ENCODE measurements at regions not wholly inside any gene's neighbourhood (a gene's known extent, or its start where the extent isn't known, plus 50 kb on each side); places are given as distances from the start of the nearest gene placed in this dataset.
"Not testable (repeated sequence)": the region's sequence is repeated elsewhere in the genome, so short reads cannot be mapped to it uniquely, and the experiment has no call there.

- DNase-seq, result no peak
Observed at GRCh38 chr2:236376566-236377244, 112.5 kb upstream of the ASB18 start.

- no peak for DNase-seq
Observed at GRCh38 chr2:236380051-236380612, 115.9 kb upstream of the ASB18 start.

- DNase-seq, result not testable (repeated sequence)
Observed at GRCh38 chr2:236381253-236381652, 117.0 kb upstream of the ASB18 start.

DNA sequence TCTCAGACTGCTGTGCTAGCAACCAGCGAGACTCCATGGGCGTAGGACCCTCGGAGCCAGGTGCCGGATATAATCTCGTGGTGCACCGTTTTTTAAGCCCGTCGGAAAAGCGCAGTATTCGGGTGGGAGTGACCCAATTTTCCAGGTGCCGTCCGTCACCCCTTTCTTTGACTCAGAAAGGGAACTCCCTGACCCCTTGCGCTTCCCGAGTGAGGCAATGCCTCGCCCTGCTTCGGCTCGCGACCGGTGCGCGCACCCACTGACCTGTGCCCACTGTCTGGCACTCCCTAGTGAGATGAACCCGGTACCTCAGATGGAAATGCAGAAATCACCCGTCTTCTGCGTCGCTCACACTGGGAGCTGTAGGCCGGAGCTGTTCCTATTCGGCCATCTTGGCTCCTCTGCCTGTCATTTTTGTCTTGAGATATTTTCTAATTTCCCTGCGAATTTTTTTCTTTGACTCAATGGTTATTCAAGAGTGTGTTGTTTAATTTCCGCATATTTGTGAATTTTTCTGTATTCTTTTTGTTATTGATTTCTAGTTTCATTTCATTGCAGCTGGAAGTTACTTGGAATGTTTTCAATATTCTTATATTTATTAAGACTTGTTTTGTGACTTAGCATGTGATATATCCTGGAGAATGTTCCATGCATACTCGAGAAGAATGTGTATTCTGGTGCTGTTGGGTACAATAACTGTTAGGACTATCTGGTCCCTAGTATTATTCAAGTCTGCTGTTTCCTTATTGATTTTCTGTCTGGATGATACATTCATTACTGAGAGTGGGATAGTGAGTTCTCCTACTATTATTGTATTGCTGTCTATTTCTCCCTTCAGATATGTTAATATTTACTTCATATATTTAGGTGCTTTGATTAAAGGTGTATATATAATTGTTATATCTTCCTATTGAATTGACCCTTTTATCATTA is 125.3 kb upstream of the ASB18 start:
- DNase-seq, result not testable (repeated sequence)

DNA sequence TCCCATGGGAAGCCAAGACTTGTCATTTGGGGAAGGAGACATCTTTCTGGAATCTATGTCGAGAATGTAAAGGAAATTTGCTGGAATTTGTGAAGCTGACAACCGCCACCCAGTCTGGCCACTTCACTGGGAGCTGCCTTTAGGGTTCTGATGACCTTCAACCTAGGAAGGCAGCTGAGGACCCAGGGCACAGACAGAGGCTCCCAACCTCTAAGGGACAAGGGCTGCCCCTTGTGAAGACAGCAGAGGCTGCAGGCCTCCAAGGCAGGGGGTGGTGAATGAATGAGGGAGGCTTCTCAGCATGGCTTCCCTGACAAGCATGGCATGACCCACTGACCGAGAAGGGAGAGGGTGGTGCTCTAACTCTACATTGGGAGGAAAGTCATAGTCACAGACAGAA is 128.9 kb upstream of the ASB18 start:
- no peak for DNase-seq

DNA sequence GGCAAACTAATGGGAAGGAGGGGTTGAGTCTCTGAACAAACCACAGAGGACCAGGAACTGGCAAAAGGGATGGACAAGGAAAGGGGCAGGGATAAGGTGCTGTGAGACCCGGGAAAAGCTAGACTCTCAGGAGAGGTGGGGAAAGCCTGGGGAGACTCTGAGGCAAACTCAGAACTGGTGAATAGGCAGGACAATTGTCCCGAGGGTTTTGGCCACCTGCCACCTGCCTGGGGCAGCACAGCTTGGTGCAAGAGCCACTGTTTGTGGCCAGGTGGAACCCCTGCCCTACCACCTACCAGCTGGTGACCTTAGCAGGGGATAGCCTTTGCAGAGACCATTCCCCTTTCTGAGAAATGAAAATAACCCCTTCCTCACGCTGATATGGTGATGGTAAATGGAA is 129.4 kb upstream of the ASB18 start:
- no peak for DNase-seq

DNA sequence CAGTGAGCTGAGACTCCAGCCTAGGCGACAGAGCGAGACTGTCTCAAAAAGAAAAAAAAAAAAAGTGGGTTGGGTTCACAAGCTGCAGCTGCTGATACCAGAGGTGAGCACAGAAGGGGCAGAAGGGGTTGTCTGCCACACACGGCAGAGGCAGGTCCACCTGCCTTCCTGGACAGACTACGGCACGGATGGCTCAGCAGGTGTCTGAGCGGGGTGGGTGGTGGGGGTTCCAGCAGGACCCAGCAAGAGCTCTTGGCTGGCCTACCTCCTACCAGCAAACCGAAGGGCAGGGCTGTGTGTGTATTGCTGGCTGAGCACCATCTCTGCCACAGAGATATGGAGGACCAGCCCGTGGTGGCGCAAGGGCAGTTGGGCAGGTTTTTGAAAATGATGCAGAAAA is 130.4 kb upstream of the ASB18 start:
- no peak for DNase-seq

GRCh38 chr2:236395067-236395466 is 130.9 kb upstream of the ASB18 start:
- no peak for DNase-seq

DNA sequence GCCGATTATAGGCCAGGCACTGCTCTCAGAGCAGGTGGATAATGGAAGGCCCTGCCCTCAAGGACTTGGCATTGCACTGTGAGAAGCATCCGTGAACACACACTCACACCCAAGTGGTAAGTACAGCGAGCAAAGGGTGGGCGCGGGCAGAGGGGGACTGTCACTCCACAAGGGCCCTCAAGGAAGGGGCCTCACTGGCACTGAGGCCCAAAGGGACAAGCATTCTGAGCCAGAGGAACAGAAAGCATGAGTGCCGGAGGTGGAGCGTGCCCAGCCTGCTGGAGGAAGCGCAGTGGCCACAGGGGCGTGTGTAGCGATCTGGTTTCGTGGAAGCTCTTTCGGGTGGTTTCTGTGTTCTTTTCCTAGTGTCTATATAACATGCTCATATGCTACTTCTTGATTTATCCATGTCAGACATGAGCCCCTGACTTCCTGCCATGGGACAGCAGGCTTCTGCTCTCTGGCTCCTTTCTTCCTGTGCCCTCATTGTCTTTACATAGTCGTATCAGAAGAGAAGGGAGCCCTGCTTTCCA is 132.7 kb upstream of the ASB18 start:
- DNase-seq, result no peak

GRCh38 chr2:236397681-236398080 is 133.5 kb upstream of the ASB18 start:
- no peak for DNase-seq

DNA sequence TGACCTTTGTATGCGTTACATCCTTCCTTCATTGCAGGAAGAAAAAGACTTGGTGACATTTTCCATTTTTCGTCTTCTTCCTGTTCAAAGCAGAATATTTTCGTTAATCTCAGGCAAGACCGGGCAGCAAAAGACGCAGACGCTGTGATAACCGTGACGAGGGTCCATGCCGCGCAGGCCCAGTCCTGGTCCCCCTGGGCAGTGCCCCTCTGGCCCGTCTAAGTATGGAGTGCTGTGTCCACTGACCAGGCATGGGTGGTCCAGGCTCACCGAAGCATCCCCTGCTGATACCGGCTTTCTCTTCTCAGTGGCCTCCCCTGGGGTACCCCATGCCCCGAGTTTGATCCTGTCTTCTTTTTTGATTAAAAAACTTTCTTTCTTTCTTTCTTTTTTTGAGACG is 135.2 kb upstream of the ASB18 start:
- no peak for DNase-seq

GRCh38 chr2:236400046-236400574 is 135.9 kb upstream of the ASB18 start:
- DNase-seq, result no peak

DNA sequence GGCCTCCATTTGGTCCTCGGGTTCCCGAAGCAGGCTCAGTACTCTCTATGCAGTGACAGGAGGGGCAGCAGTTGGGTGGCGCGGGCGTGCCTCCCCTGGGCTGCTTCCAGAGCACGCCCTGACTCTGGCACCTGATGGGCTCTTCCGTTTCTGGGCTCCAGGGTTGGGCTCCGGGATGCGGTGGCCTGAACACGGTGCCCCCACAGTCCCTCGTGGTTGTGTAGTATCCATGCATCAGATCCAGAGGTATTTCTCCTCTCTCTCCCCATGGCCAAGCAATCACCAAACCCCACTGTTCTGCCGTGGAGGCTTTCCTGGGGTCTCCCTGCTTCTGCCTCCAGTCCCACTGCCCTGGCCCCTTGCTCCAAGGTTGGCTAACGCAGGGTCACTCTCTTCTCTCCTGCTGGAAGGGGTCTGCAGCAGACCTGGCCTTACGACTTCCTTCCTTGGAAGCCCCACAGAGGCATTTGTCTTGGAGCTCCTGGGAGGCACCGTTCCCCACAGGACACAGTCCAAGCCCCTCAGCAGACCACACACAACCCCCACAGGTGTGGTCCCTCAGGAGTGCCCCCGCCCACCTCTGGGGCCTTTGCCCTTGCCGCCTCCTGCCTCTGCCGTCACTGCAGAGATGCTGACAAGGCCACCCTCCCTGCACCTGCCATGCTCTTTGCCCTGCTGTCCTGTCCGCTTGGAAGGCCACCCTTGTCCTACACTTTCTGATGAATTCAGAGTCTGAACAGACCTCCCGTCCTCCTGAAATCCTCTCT is 136.6 kb upstream of the ASB18 start:
- no peak for DNase-seq

- no peak for DNase-seq
Observed at GRCh38 chr2:236402033-236402790, 138.0 kb upstream of the ASB18 start.

- no peak for DNase-seq
Observed at GRCh38 chr2:236403125-236403524, 138.9 kb upstream of the ASB18 start.

DNA sequence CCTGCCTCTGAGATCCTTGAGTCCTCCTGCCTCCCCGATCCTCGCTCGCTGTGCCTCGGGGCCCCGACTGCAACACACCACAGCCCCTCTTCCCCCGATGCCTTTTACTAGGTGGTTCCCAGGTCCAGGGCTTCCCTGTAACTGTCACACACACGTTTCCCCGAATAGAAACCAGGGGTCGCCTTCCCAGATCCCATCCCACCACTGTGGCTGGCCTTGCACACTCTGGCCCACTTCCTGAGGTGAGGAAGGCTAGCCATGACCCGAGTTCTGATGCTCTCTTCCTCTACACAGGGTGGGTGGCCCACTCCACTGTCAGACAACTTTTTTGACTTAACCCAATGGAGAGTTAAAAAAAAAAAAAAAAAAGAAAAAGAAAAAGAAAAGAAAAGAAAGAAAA is 139.6 kb upstream of the ASB18 start:
- no peak for DNase-seq

DNA sequence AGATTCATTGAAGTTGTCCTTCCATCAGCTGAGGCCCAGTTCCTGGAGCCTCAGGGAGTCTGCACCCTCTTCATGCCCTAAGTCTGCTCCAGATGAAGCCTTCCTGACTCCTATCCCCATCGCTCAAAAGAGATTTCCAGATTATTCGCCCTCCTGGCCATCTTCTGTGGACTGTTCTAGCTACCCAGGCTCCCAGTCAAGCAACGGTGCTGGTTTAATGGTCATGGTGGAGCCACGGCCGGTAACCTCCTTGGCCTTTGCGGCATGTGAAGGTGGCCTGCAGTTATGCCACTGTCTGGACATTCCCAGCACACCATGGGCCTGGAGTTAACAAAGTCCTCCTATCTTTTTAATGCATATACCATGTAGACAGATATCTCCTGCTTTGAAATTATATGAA is 140.1 kb upstream of the ASB18 start:
- no peak for DNase-seq

GRCh38 chr2:236405357-236405756 is 141.2 kb upstream of the ASB18 start:
- no peak for DNase-seq

DNA sequence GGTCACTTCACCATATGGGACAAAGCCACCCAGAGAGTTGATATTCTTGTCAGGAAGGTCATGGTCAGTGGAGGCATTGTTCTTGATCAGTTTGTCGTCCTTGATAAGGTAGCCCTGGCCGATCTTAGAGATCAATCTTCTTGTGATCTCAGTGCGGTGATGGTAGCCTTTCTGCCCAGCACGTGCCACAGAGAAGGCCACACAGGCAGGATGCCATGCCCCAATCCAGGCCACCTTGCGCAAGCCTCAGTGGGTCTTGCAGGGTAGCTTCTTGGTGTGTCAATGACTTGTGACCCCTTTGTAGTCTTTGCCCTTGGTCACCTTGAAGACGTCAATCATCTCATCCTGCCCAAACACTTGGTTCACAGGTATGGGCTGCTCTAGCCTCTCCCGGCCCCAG is 143.9 kb upstream of the ASB18 start:
- no peak for DNase-seq

DNA sequence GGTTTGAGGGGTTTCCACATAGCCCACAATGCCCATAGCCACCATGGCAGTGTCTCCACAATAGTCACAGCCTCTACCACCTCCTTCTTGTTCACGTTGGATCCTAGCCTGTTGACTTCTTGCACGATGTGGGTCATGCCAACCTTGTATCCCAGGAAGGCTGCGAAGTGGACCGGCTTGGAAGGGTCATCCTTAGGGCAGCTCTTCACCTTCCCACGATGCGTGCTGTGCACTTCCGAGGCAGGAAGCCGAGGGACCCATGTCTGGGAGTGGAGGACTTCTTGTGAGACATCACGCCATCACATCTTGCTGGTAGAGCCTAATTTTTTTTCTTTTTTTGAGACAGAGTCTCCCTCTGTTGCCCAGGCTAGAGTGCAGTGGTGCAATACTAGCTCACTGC is 144.6 kb upstream of the ASB18 start:
- no peak for DNase-seq

DNA sequence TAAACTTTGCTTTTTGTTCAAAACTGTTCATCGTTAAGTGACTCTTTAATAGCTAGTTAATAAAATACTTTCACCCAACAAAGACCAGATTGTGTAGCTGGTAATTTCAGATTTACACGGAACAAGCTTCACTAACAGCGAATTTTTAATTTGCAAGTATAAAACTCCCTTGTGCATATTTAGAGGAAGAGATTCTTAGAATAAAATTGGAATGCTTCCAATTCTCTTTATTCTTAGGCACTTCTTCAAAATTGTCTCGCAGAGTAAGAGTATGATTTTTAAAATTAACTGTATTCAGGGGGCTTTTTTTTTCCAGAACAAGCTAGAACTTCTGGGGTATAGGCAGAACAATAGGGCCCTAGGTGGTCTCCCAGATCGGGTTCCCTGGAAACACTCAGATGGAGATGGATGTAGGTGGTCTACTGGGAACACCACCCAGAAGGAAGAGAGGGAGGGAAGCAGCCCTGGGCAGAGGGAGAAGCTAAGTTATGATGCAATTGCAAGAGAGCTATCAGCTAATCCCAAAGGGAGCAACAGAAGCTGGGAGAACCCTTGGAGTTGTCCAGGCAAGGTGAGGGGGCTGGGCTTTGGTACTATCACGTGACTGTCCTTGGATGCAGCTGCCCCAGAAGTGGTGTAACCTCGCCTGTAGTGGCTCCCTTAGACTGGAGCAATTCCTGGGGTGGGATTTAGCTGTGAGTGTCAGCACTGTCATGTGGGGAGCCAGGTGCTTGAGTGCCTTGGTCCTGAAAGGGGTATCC is 151.7 kb upstream of the ASB18 start:
- DNase-seq, result no peak
